SU-DHL-6 (cell line): ENCODE measurements at regions not wholly inside any gene's neighbourhood (a gene's known extent, or its start where the extent isn't known, plus 50 kb on each side); places are given as distances from the start of the nearest gene placed in this dataset.

Experiments used
- H2AFZ ChIP-seq: fragments of 200-600 bp; sonication (generic); 2 replicates; pipeline ENCODE4 v1.6.1; 2014; ENCODE audit warnings: low read depth, mild to moderate bottlenecking, moderate library complexity, mixed read lengths, antibody characterized with exemption, low read length; ENCODE audit not compliant: severe bottlenecking
- H3F3A ChIP-seq: fragments of 200-600 bp; shearing (Covaris generic); 2 replicates; pipeline ENCODE4 v1.6.0; 2016; ENCODE audit warnings: antibody characterized with exemption, mild to moderate bottlenecking; ENCODE audit not compliant: insufficient read depth
- H3K27ac ChIP-seq: fragments of 200-600 bp; sonication (generic); 2 replicates; pipeline ENCODE4 v1.5.1; 2016; ENCODE audit warnings: low read depth, mild to moderate bottlenecking, low read length, moderate library complexity, mixed read lengths
- H3K27me3 ChIP-seq: fragments of 200-600 bp; sonication (generic), shearing (Covaris generic); 2 replicates; pipeline ENCODE4 v1.6.0; 2014; ENCODE audit warnings: mild to moderate bottlenecking, low read length
- H3K36me3 ChIP-seq: fragments of 200-600 bp; sonication (generic); 2 replicates; pipeline ENCODE4 v1.6.1; 2014; ENCODE audit warnings: mild to moderate bottlenecking, low read length, mixed read lengths
- H3K4me2 ChIP-seq: fragments of 300-600, 200-600 bp; shearing (Covaris generic), sonication (generic); 2 replicates; pipeline ENCODE4 v1.6.0; 2014; ENCODE audit warnings: low read length, low read depth, mild to moderate bottlenecking; ENCODE audit not compliant: poor library complexity, severe bottlenecking
- H3K4me3 ChIP-seq: fragments of 200-600 bp; sonication (generic); 2 replicates; pipeline ENCODE4 v1.5.1; 2014; ENCODE audit warnings: antibody characterized with exemption, low read length, mild to moderate bottlenecking, mixed read lengths; ENCODE audit not compliant: insufficient read depth, poor library complexity, severe bottlenecking
- H3K79me2 ChIP-seq: fragments of 200-600 bp; sonication (generic); 2 replicates; pipeline ENCODE4 v1.6.1; 2014; ENCODE audit warnings: mild to moderate bottlenecking, low read length, moderate library complexity; ENCODE audit not compliant: insufficient read depth
- H3K9ac ChIP-seq: fragments of 200-600 bp; sonication (generic); 2 replicates; pipeline ENCODE4 v1.7.0; 2014; ENCODE audit warnings: mild to moderate bottlenecking, low read length
- H3K9me2 ChIP-seq: fragments of 200-600 bp; sonication (generic); replicated peaks from 2 replicates; pipeline ENCODE4 v1.6.1; 2014; ENCODE audit warnings: low read length; ENCODE audit not compliant: insufficient read depth
- H3K9me3 ChIP-seq: fragments of 200-600 bp; sonication (generic); 2 replicates; pipeline ENCODE4 v1.6.1; 2014; ENCODE audit warnings: low read length, mixed read lengths; ENCODE audit not compliant: insufficient read depth
- H4K20me1 ChIP-seq: fragments of 200-600 bp; sonication (generic); 2 replicates; pipeline ENCODE4 v1.6.1; 2014; ENCODE audit warnings: low read depth, mild to moderate bottlenecking, antibody characterized with exemption, low read length, moderate library complexity, mixed read lengths
- EZH2phosphoT487 ChIP-seq: fragments of 200-600 bp; sonication (generic), shearing (Covaris generic); conservative IDR thresholded peaks from 2 replicates; pipeline ENCODE4 v1.6.1; 2018; ENCODE audit warnings: mild to moderate bottlenecking, antibody characterized with exemption, low read length, moderate library complexity, mixed read lengths
- TF ChIP-seq, protein P1 (sequence below): fragments of 200-600 bp; sonication (generic); IDR thresholded peaks from one replicate; pipeline ENCODE4 v1.5.1; 2017; ENCODE audit warnings: antibody characterized with exemption, mild to moderate bottlenecking, low read length, moderate library complexity; ENCODE audit not compliant: insufficient read depth, poor library complexity, severe bottlenecking

DNA sequence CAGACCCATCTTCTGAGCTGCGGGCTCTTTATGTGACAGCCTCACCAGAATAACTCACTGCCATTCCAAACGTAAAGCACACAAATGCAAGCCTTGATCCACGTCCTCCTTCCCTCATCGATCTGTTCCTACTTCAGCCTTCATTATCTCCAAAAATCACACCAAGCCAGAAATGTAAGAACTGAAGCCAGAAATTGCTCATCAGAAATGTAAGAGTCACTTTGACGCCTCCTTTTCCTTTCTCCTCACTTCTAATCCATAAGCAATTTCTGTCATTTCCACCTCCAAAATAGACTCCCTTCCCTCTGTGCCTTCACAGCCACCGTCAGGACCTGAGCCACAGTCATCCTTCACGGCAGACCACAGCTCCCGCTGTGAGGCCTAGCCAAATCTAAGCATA is 387.3 kb upstream of the B3GAT1 start:
- no peak for TF ChIP-seq EZH2phosphoT487
- TF ChIP-seq, protein P1, sequence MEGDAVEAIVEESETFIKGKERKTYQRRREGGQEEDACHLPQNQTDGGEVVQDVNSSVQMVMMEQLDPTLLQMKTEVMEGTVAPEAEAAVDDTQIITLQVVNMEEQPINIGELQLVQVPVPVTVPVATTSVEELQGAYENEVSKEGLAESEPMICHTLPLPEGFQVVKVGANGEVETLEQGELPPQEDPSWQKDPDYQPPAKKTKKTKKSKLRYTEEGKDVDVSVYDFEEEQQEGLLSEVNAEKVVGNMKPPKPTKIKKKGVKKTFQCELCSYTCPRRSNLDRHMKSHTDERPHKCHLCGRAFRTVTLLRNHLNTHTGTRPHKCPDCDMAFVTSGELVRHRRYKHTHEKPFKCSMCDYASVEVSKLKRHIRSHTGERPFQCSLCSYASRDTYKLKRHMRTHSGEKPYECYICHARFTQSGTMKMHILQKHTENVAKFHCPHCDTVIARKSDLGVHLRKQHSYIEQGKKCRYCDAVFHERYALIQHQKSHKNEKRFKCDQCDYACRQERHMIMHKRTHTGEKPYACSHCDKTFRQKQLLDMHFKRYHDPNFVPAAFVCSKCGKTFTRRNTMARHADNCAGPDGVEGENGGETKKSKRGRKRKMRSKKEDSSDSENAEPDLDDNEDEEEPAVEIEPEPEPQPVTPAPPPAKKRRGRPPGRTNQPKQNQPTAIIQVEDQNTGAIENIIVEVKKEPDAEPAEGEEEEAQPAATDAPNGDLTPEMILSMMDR, result no peak
- Histone ChIP-seq H2AFZ (no peak overlapping the region), H3K4me2 (no peak overlapping the region), H3K79me2 (no peaks in the 10 kb centered on the region), H4K20me1 (no peaks in the 10 kb centered on the region), H3K9me2 (no peaks in the 10 kb centered on the region), H3K27me3 (no peaks in the 10 kb centered on the region), H3K9ac (no peak overlapping the region), H3K4me3 (no peak overlapping the region), H3K36me3 (no peaks in the 10 kb centered on the region), H3K9me3 (no peaks in the 10 kb centered on the region), H3F3A (no peaks in the 10 kb centered on the region), H3K27ac (no peak overlapping the region)

GRCh38 chr11:134797411-134798089 is 385.5 kb upstream of the B3GAT1 start:
- H3K27ac ChIP-seq, result no peak overlapping the region
- H3K27me3 ChIP-seq, result no peaks in the 10 kb centered on the region
- H3K9ac ChIP-seq, result no peak overlapping the region
- no peaks in the 10 kb centered on the region for H4K20me1 ChIP-seq
- H3K9me2 ChIP-seq, result no peaks in the 10 kb centered on the region
- no peaks in the 10 kb centered on the region for H3F3A ChIP-seq
- H3K36me3 ChIP-seq, result no peaks in the 10 kb centered on the region
- TF ChIP-seq EZH2phosphoT487, result no peak
- H3K9me3 ChIP-seq, result no peaks in the 10 kb centered on the region
- H2AFZ ChIP-seq, result no peak overlapping the region
- no peaks in the 10 kb centered on the region for H3K79me2 ChIP-seq
- H3K4me2 ChIP-seq, result no peak overlapping the region
- H3K4me3 ChIP-seq, result no peak overlapping the region

GRCh38 chr11:134795017-134795416 is 383.0 kb upstream of the B3GAT1 start:
- Histone ChIP-seq H3K79me2 (no peaks in the 10 kb centered on the region), H3F3A (no peaks in the 10 kb centered on the region), H3K9me2 (no peaks in the 10 kb centered on the region), H2AFZ (no peak overlapping the region), H3K9ac (no peak overlapping the region), H4K20me1 (no peaks in the 10 kb centered on the region), H3K9me3 (no peaks in the 10 kb centered on the region), H3K36me3 (no peaks in the 10 kb centered on the region), H3K27me3 (no peaks in the 10 kb centered on the region), H3K4me3 (no peak overlapping the region), H3K27ac (no peak overlapping the region), H3K4me2 (no peak overlapping the region)
- no peak for TF ChIP-seq EZH2phosphoT487
- TF ChIP-seq, protein P1, result no peak

- Histone ChIP-seq H3K27ac (no peak overlapping the region), H4K20me1 (no peaks in the 10 kb centered on the region), H3K4me2 (no peak overlapping the region), H2AFZ (no peak overlapping the region), H3K79me2 (no peaks in the 10 kb centered on the region), H3K27me3 (no peaks in the 10 kb centered on the region), H3K9me2 (no peaks in the 10 kb centered on the region), H3F3A (no peaks in the 10 kb centered on the region), H3K36me3 (no peaks in the 10 kb centered on the region), H3K4me3 (no peak overlapping the region), H3K9ac (no peak overlapping the region), H3K9me3 (no peaks in the 10 kb centered on the region)
- TF ChIP-seq EZH2phosphoT487, result no peak
- TF ChIP-seq, protein P1, result no peak
These were observed 382.1 kb upstream of the B3GAT1 start for GRCh38 chr11:134794192-134794591.
